WTC11 (cell line): ENCODE measurements at regions not wholly inside any gene's neighbourhood (a gene's known extent, or its start where the extent isn't known, plus 50 kb on each side); places are given as distances from the start of the nearest gene placed in this dataset.

ENCODE experiments used
- ATAC-seq: fragments of 200-7000 bp; cut with Tn5 transposase; 2 replicates; pipeline ENCODE4 v1.10.0; 2021; ENCODE audit warnings: mild to moderate bottlenecking, moderate library complexity
- CTCF ChIA-PET: fragments of 300-600 bp; sonication (Branson Sonifier 250); formaldehyde crosslinking; loops from one replicate; lab custom pipeline; 2021; ENCODE audit warnings: antibody characterized with exemption; lab: Charles Lee
- POLR2A ChIA-PET: fragments of 350-600 bp; sonication (Branson Sonifier 250); formaldehyde crosslinking; loops from one replicate; lab custom pipeline; 2021; ENCODE audit warnings: antibody characterized with exemption; lab: Charles Lee
- DNase-seq: peaks from one replicate; pipeline ENCODE4 v3.0.0; 2021; ENCODE audit warnings: low spot score
- H3K27ac Mint-ChIP-seq: 2 replicates; pipeline ENCODE4 v1.8.0; 2021; ENCODE audit warnings: mixed read lengths
- H3K27me3 Mint-ChIP-seq: 2 replicates; pipeline ENCODE4 v1.8.0; 2021; ENCODE audit warnings: low read depth, mild to moderate bottlenecking, moderate library complexity, mixed read lengths
- H3K36me3 Mint-ChIP-seq: 2 replicates; pipeline ENCODE4 v1.8.0; 2021; ENCODE audit warnings: mixed read lengths
- H3K4me1 Mint-ChIP-seq: 2 replicates; pipeline ENCODE4 v1.8.0; 2022; ENCODE audit warnings: mixed read lengths
- H3K4me3 Mint-ChIP-seq: 2 replicates; pipeline ENCODE4 v1.8.0; 2021; ENCODE audit warnings: mild to moderate bottlenecking, moderate library complexity, mixed read lengths
- H3K9me3 Mint-ChIP-seq: 2 replicates; pipeline ENCODE4 v1.8.0; 2021; ENCODE audit warnings: mixed read lengths
- AFF4 ChIP-seq: sonication (generic); formaldehyde crosslinking; IDR thresholded peaks from 2 replicates; pipeline ENCODE4 v1.8.1; 2023; ENCODE audit warnings: mild to moderate bottlenecking, missing genetic modification reagents, borderline replicate concordance
- ARID4B ChIP-seq: sonication (generic); formaldehyde crosslinking; IDR thresholded peaks from 2 replicates; pipeline ENCODE4 v1.8.0; 2023; ENCODE audit warnings: missing genetic modification reagents, mild to moderate bottlenecking, borderline replicate concordance
- ATF1 ChIP-seq: sonication (generic); formaldehyde crosslinking; IDR thresholded peaks from 2 replicates; pipeline ENCODE4 v1.8.1; 2023; ENCODE audit warnings: mild to moderate bottlenecking, moderate library complexity, missing genetic modification reagents
- ATF6 ChIP-seq: sonication (generic); formaldehyde crosslinking; IDR thresholded peaks from 2 replicates; pipeline ENCODE4 v1.8.1; 2023; ENCODE audit warnings: mild to moderate bottlenecking, missing genetic modification reagents
- CBFB ChIP-seq: sonication (generic); formaldehyde crosslinking; IDR thresholded peaks from 2 replicates; pipeline ENCODE4 v1.8.1; 2022; ENCODE audit warnings: mild to moderate bottlenecking, low read depth, missing genetic modification reagents
- CREB1 ChIP-seq: sonication (generic); formaldehyde crosslinking; IDR thresholded peaks from 2 replicates; pipeline ENCODE4 v1.8.0; 2023; ENCODE audit warnings: mild to moderate bottlenecking, missing genetic modification reagents
- E2F4 ChIP-seq: sonication (generic); formaldehyde crosslinking; IDR thresholded peaks from 2 replicates; pipeline ENCODE4 v1.8.1; 2022; ENCODE audit warnings: low read depth, mild to moderate bottlenecking, moderate library complexity, missing genetic modification reagents, borderline replicate concordance
- E2F5 ChIP-seq: sonication (generic); formaldehyde crosslinking; IDR thresholded peaks from 2 replicates; pipeline ENCODE4 v1.8.1; 2022; ENCODE audit warnings: mild to moderate bottlenecking, moderate library complexity, missing genetic modification reagents
- FOXP1 ChIP-seq: sonication (generic); formaldehyde crosslinking; IDR thresholded peaks from 2 replicates; pipeline ENCODE4 v1.8.0; 2022; ENCODE audit warnings: missing genetic modification reagents, mild to moderate bottlenecking, moderate library complexity, borderline replicate concordance
- JAZF1 ChIP-seq: fragments of 250-450 bp; sonication (Bioruptor Pico); IDR thresholded peaks from 2 replicates; pipeline ENCODE4 v1.9.0; 2021; ENCODE audit warnings: moderate library complexity, mild to moderate bottlenecking, inconsistent platforms
- MYBL2 ChIP-seq: sonication (generic); formaldehyde crosslinking; IDR thresholded peaks from 2 replicates; pipeline ENCODE4 v1.8.1; 2023; ENCODE audit warnings: mild to moderate bottlenecking, moderate library complexity, missing genetic modification reagents
- NFATC4 ChIP-seq: fragments of 250-450 bp; sonication (Bioruptor Pico); IDR thresholded peaks from 2 replicates; pipeline ENCODE4 v1.9.0; 2021; ENCODE audit warnings: mild to moderate bottlenecking
- NR2C2 ChIP-seq: sonication (generic); formaldehyde crosslinking; IDR thresholded peaks from 2 replicates; pipeline ENCODE4 v1.8.0; 2022; ENCODE audit warnings: mild to moderate bottlenecking, missing genetic modification reagents
- USF1 ChIP-seq: sonication (generic); formaldehyde crosslinking; IDR thresholded peaks from 2 replicates; pipeline ENCODE4 v1.8.0; 2022; ENCODE audit warnings: mild to moderate bottlenecking, missing genetic modification reagents
- ZBTB43 ChIP-seq: sonication (generic); formaldehyde crosslinking; IDR thresholded peaks from 2 replicates; pipeline ENCODE4 v1.8.1; 2023; ENCODE audit warnings: mild to moderate bottlenecking, missing genetic modification reagents
- ZNF281 ChIP-seq: sonication (generic); formaldehyde crosslinking; IDR thresholded peaks from 2 replicates; pipeline ENCODE4 v1.8.0; 2023; ENCODE audit warnings: mild to moderate bottlenecking, missing genetic modification reagents
- ZSCAN18 ChIP-seq: fragments of 250-450 bp; sonication (Bioruptor Pico); IDR thresholded peaks from 2 replicates; pipeline ENCODE4 v2.1.2; 2022; ENCODE audit warnings: mild to moderate bottlenecking, moderate library complexity

- no peak for TF ChIP-seq AFF4 (CRISPR knock-in tag)
- TF ChIP-seq E2F4 (CRISPR knock-in tag) = no peak
- no peak for TF ChIP-seq MYBL2 (CRISPR knock-in tag)
- no peak for TF ChIP-seq USF1 (CRISPR knock-in tag)
- no peak for TF ChIP-seq CREB1 (CRISPR knock-in tag)
- no peak for TF ChIP-seq CBFB
- TF ChIP-seq FOXP1 (CRISPR knock-in tag) = no peak
- no peak for TF ChIP-seq ZSCAN18 (CRISPR knock-in tag)
- TF ChIP-seq NR2C2 = no peak
- no peak for TF ChIP-seq E2F5 (CRISPR knock-in tag)
Observed at GRCh38 chrX:110466790-110467189, 108.1 kb downstream of the RTL9 start (continued).

GRCh38 chrX:110472265-110472664, 113.6 kb downstream of the RTL9 start:
- DNase-seq (no peak), ATAC-seq (no peak)
- no peak overlapping the region for H3K27ac Mint-ChIP-seq
- H3K9me3 Mint-ChIP-seq = peaks cover 4% of the 10 kb centered on the region; the same call in 1 of the 2 replicates
- CTCF ChIA-PET = no interaction called here
- POLR2A ChIA-PET = no interaction called here
- no peak overlapping the region for H3K4me3 Mint-ChIP-seq
- no peaks in the 10 kb centered on the region for H3K36me3 Mint-ChIP-seq
- H3K27me3 Mint-ChIP-seq = no peaks in the 10 kb centered on the region
- H3K4me1 Mint-ChIP-seq = no peaks in the 10 kb centered on the region
- no peak for TF ChIP-seq ARID4B (CRISPR knock-in tag)
- no peak for TF ChIP-seq ZNF281 (CRISPR knock-in tag)
- no peak for TF ChIP-seq ZBTB43 (CRISPR knock-in tag)
- TF ChIP-seq NFATC4 (CRISPR knock-in tag) = no peak
- TF ChIP-seq ATF6 (CRISPR knock-in tag) = no peak
- no peak for TF ChIP-seq JAZF1
- no peak for TF ChIP-seq ATF1 (CRISPR knock-in tag)
